SW 1271 (cell line): ENCODE measurements at regions not wholly inside any gene's neighbourhood (a gene's known extent, or its start where the extent isn't known, plus 50 kb on each side); places are given as distances from the start of the nearest gene placed in this dataset.

ENCODE experiments used
- DNase-seq, 2 experiments: peaks; one replicate each; lab custom pipeline; 2025; lab: John Stamatoyannopoulos, UW

- DNase-seq, result no peak
These were observed 105.3 kb upstream of the NKX1-1 start for GRCh38 chr4:1511441-1512041.

GRCh38 chr4:1510931-1511330 lies 104.7 kb upstream of the NKX1-1 start:
- no peak for DNase-seq

- no peak for DNase-seq
These were observed 103.1 kb upstream of the NKX1-1 start for GRCh38 chr4:1509366-1509765.

- no peak for DNase-seq
These were observed 102.2 kb upstream of the NKX1-1 start for GRCh38 chr4:1508161-1509160.

- no peak for DNase-seq
These were observed 100.9 kb upstream of the NKX1-1 start for GRCh38 chr4:1506956-1507721.

- no peak for DNase-seq
These were observed 99.5 kb upstream of the NKX1-1 start for GRCh38 chr4:1505511-1506460.

GRCh38 chr4:1504595-1505500 lies 98.6 kb upstream of the NKX1-1 start:
- DNase-seq, result no peak

- no peak for DNase-seq
These were observed 97.6 kb upstream of the NKX1-1 start for GRCh38 chr4:1503583-1504471.

GRCh38 chr4:1502976-1503375 lies 96.7 kb upstream of the NKX1-1 start:
- DNase-seq, result no peak

- DNase-seq, result no peak
These were observed 96.3 kb upstream of the NKX1-1 start for GRCh38 chr4:1502501-1502886.

- no peak for DNase-seq
These were observed 95.7 kb upstream of the NKX1-1 start for GRCh38 chr4:1501754-1502500.

GRCh38 chr4:1500966-1501753 lies 94.9 kb upstream of the NKX1-1 start:
- DNase-seq, result no peak

GRCh38 chr4:1500231-1500965 lies 94.2 kb upstream of the NKX1-1 start:
- DNase-seq, result no peak

- DNase-seq, result no peak
These were observed 93.2 kb upstream of the NKX1-1 start for GRCh38 chr4:1499465-1499864.

- DNase-seq, result no peak
These were observed 91.1 kb upstream of the NKX1-1 start for GRCh38 chr4:1497189-1497801.

- no peak for DNase-seq
These were observed 89.9 kb upstream of the NKX1-1 start for GRCh38 chr4:1496116-1496642.
